ENCODE measurements at regions not wholly inside any gene's neighbourhood (a gene's known extent, or its start where the extent isn't known, plus 50 kb on each side); places are given as distances from the start of the nearest gene placed in this dataset.
A peak's percentile ranks its signal among the peaks of the same experiment; 100 is the strongest.
"Not testable (repeated sequence)": the region's sequence is repeated elsewhere in the genome, so short reads cannot be mapped to it uniquely, and the experiment has no call there.

- not testable (repeated sequence) for DNase-seq (ENCODE audit: low read depth)
Measured at GRCh38 chrX:134045372-134045771, 60.0 kb upstream of the GPC3 start.

GRCh38 chrX:134067107-134067506, 81.7 kb upstream of the GPC3 start:
- DNase-seq (ENCODE audit: low read depth) = not testable (repeated sequence)

GRCh38 chrX:134071899-134072298, 86.5 kb upstream of the GPC3 start:
- not testable (repeated sequence) for DNase-seq (ENCODE audit: low read depth)

- DNase-seq (ENCODE audit: low read depth) = no peak
Measured at GRCh38 chrX:134073341-134073740, 87.9 kb upstream of the GPC3 start.

GRCh38 chrX:134074151-134074550, 88.8 kb upstream of the GPC3 start:
- DNase-seq (ENCODE audit: low read depth) = peak; percentile 6

- no peak for DNase-seq (ENCODE audit: low read depth)
Measured at GRCh38 chrX:134075894-134076718, 90.7 kb upstream of the GPC3 start.

GRCh38 chrX:134095366-134095765, 110.0 kb upstream of the GPC3 start:
- no peak for DNase-seq (ENCODE audit: low read depth)

GRCh38 chrX:134101636-134102035, 116.2 kb upstream of the GPC3 start:
- DNase-seq (ENCODE audit: low read depth) = no peak

GRCh38 chrX:134115270-134115669, 121.7 kb upstream of the CCDC160 start:
- no peak for DNase-seq (ENCODE audit: low read depth)

GRCh38 chrX:134137341-134137740, 99.6 kb upstream of the CCDC160 start:
- DNase-seq (ENCODE audit: low read depth) = no peak

- DNase-seq (ENCODE audit: low read depth) = no peak
Measured at GRCh38 chrX:134139090-134139489, 97.9 kb upstream of the CCDC160 start.

- DNase-seq (ENCODE audit: low read depth) = no peak
Measured at GRCh38 chrX:134144231-134144630, 92.8 kb upstream of the CCDC160 start.

GRCh38 chrX:134146493-134146892, 90.5 kb upstream of the CCDC160 start:
- DNase-seq (ENCODE audit: low read depth) = no peak

- no peak for DNase-seq (ENCODE audit: low read depth)
Measured at GRCh38 chrX:134148172-134148692, 88.8 kb upstream of the CCDC160 start.

GRCh38 chrX:134158821-134159512, 78.0 kb upstream of the CCDC160 start:
- DNase-seq (ENCODE audit: low read depth) = peak; percentile 18

GRCh38 chrX:134161162-134161561, 75.8 kb upstream of the CCDC160 start:
- peak; percentile 65 for DNase-seq (ENCODE audit: low read depth)

- DNase-seq (ENCODE audit: low read depth) = no peak
Measured at GRCh38 chrX:134162032-134162431, 75.0 kb upstream of the CCDC160 start.

GRCh38 chrX:134163836-134164235, 73.1 kb upstream of the CCDC160 start:
- no peak for DNase-seq (ENCODE audit: low read depth)

GRCh38 chrX:134167591-134168203, 69.3 kb upstream of the CCDC160 start:
- peak; percentile 17 for DNase-seq (ENCODE audit: low read depth)

- DNase-seq (ENCODE audit: low read depth) = peak; percentile 1
Measured at GRCh38 chrX:134171661-134172587, 65.1 kb upstream of the CCDC160 start.

GRCh38 chrX:134172588-134173259, 64.3 kb upstream of the CCDC160 start:
- DNase-seq (ENCODE audit: low read depth) = no peak

All from renal cortical epithelial cell (primary cell).